ENCODE measurements at regions not wholly inside any gene's neighbourhood (a gene's known extent, or its start where the extent isn't known, plus 50 kb on each side); places are given as distances from the start of the nearest gene placed in this dataset.
A peak's percentile ranks its signal among the peaks of the same experiment; 100 is the strongest.

- no peaks in the 10 kb centered on the region for H3K27me3 ChIP-seq
- H3K27ac ChIP-seq: no peak overlapping the region
- 91 to 94% methylated on average over 4 of the region's 4 CpGs for WGBS, 2 donors
- no peak overlapping the region for H3K4me3 ChIP-seq
- TF ChIP-seq, protein P1, sequence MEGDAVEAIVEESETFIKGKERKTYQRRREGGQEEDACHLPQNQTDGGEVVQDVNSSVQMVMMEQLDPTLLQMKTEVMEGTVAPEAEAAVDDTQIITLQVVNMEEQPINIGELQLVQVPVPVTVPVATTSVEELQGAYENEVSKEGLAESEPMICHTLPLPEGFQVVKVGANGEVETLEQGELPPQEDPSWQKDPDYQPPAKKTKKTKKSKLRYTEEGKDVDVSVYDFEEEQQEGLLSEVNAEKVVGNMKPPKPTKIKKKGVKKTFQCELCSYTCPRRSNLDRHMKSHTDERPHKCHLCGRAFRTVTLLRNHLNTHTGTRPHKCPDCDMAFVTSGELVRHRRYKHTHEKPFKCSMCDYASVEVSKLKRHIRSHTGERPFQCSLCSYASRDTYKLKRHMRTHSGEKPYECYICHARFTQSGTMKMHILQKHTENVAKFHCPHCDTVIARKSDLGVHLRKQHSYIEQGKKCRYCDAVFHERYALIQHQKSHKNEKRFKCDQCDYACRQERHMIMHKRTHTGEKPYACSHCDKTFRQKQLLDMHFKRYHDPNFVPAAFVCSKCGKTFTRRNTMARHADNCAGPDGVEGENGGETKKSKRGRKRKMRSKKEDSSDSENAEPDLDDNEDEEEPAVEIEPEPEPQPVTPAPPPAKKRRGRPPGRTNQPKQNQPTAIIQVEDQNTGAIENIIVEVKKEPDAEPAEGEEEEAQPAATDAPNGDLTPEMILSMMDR (IDR thresholded peaks at IDR 0.05): no peak
- H3K9me3 ChIP-seq: no peaks in the 10 kb centered on the region
- intact Hi-C loops (cut with DNase I): no loop called here
- ATAC-seq (no peak), DNase-seq (no peak)
- no peaks in the 10 kb centered on the region for H3K36me3 ChIP-seq
- H3K4me1 ChIP-seq: peaks cover 0 to 30% (median 18%) of the 10 kb centered on the region in 9 donors
Measured at GRCh38 chr11:19598876-19599486, 113.7 kb upstream of the NAV2 start.

- no peak overlapping the region for H3K4me3 ChIP-seq
- peaks cover 0 to 30% (median 18%) of the 10 kb centered on the region in 9 donors for H3K4me1 ChIP-seq
- no peaks in the 10 kb centered on the region for H3K9me3 ChIP-seq
- H3K27me3 ChIP-seq: no peaks in the 10 kb centered on the region
- intact Hi-C loops (cut with DNase I): no loop called here
- no peak overlapping the region for H3K27ac ChIP-seq
- no peak for DNase-seq
- no peaks in the 10 kb centered on the region for H3K36me3 ChIP-seq
- TF ChIP-seq, protein P1 (IDR thresholded peaks at IDR 0.05): no peak
- no peak for ATAC-seq
- WGBS, 2 donors: 59 to 74% methylated on average over 3 of the region's 3 CpGs
Measured at GRCh38 chr11:19598456-19598855, 114.2 kb upstream of the NAV2 start.

GRCh38 chr11:19597876-19598275 is 114.8 kb upstream of the NAV2 start:
- Histone ChIP-seq H3K36me3 (no peaks in the 10 kb centered on the region), H3K27me3 (no peaks in the 10 kb centered on the region), H3K4me1 (peaks cover 0 to 30% (median 18%) of the 10 kb centered on the region in 9 donors), H3K4me3 (no peak overlapping the region), H3K27ac (no peak overlapping the region), H3K9me3 (no peaks in the 10 kb centered on the region)
- ATAC-seq (peak in 2 of 8 donors; percentile 5 to 22), DNase-seq (no peak)
- TF ChIP-seq, protein P1 (IDR thresholded peaks at IDR 0.05): no peak
- WGBS, 2 donors: 92 to 97% methylated on average over 5 of the region's 5 CpGs
- intact Hi-C loops (cut with DNase I): loop anchor here in 1 of 10 donors (1.0 kb wide), 1 partner anchor 14 kb away; no protein-coding TSS in a partner anchor

DNA sequence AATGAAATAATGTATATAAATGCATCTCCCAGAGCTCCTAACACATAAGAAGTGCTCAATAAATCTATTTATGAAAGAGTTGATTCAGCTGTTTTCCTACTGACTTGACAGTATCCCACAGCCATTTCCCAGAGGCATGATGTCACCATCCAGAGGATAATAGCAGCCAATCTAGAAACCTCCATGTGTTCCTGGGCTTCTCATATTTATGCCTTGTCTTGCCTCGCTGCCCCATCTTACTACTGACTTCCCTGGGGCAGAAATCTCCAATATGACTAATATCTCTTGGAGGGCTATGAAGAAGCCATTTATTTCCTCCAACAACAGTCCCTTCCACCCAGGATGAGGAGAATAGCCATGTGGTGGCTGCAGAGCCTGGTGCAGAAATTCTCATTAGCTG is 115.4 kb upstream of the NAV2 start:
- H3K9me3 ChIP-seq: no peaks in the 10 kb centered on the region
- no peak overlapping the region for H3K4me3 ChIP-seq
- H3K27me3 ChIP-seq: no peaks in the 10 kb centered on the region
- H3K27ac ChIP-seq: no peak overlapping the region
- no peaks in the 10 kb centered on the region for H3K36me3 ChIP-seq
- intact Hi-C loops (cut with DNase I): loop anchor here in 1 of 10 donors (1.0 kb wide), 1 partner anchor 15 kb away; no protein-coding TSS in a partner anchor
- DNase-seq: no peak
- TF ChIP-seq, protein P1 (IDR thresholded peaks at IDR 0.05): no peak
- H3K4me1 ChIP-seq: peaks cover 0 to 30% (median 18%) of the 10 kb centered on the region in 9 donors
- ATAC-seq: peak in 1 of 8 donors; percentile 43
- WGBS, 2 donors: 76 to 81% methylated on average over 1 of the region's 1 CpG

Data from heart right ventricle (tissue), 16 donors.